Fibroblast of pulmonary artery (primary cell): ENCODE measurements at regions not wholly inside any gene's neighbourhood (a gene's known extent, or its start where the extent isn't known, plus 50 kb on each side); places are given as distances from the start of the nearest gene placed in this dataset.

Source experiments
- DNase-seq: peaks from one replicate; pipeline ENCODE4 v3.0.0-alpha.2; 2010; ENCODE audit warnings: low read depth
- H3K4me3 ChIP-seq: replicated peaks from 2 replicates; pipeline ENCODE4 v1.5.1; 2011; ENCODE audit warnings: low read depth, mild to moderate bottlenecking, control low read depth, low read length, moderate library complexity
- TF ChIP-seq, protein P1 (sequence below): IDR thresholded peaks from 2 replicates; pipeline ENCODE4 v1.5.1; 2011; ENCODE audit warnings: mild to moderate bottlenecking, control low read depth, low read length, inconsistent platforms; ENCODE audit errors: missing control alignments

DNA sequence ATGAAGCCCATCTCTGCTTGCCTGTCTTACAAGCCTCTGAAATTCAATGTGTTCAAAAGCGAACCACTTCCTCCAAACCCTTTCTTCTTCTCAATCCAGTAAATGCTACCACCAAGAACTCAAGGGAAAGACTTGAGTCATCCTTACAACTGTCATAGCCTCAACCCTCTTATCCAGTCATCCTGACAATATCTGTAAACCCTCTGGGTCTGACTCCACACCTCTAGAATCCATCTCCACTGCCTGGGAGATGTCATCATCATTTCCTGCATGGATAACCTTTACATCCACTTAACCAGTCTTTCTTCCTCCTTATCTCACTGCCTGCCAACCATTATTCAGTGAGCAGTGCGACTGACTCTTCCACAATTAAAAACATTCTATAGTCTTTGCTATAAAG, 441.1 kb downstream of the SETD4 start:
- peak; percentile 51 for DNase-seq
- no peak overlapping the region for H3K4me3 ChIP-seq
- TF ChIP-seq, protein P1, sequence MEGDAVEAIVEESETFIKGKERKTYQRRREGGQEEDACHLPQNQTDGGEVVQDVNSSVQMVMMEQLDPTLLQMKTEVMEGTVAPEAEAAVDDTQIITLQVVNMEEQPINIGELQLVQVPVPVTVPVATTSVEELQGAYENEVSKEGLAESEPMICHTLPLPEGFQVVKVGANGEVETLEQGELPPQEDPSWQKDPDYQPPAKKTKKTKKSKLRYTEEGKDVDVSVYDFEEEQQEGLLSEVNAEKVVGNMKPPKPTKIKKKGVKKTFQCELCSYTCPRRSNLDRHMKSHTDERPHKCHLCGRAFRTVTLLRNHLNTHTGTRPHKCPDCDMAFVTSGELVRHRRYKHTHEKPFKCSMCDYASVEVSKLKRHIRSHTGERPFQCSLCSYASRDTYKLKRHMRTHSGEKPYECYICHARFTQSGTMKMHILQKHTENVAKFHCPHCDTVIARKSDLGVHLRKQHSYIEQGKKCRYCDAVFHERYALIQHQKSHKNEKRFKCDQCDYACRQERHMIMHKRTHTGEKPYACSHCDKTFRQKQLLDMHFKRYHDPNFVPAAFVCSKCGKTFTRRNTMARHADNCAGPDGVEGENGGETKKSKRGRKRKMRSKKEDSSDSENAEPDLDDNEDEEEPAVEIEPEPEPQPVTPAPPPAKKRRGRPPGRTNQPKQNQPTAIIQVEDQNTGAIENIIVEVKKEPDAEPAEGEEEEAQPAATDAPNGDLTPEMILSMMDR: no peak

DNA sequence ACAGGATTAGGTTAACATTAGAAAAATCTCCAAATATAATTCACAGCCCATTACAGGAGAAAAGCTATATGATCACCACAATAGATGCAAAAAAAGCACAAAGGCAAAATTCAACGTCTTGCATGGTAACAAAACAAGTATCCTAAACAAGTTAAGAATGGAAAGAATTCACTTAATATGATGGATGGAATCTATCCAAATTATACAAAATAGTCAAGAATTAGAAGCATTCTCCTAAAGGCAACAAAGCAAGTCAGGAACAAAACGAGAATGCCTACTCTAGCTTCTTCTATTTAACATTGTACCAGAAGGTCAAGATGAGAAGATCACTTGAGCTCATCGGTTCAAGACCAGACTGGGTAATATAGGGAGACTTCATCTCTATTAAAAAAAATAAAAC, 442.8 kb downstream of the SETD4 start:
- H3K4me3 ChIP-seq: no peak overlapping the region
- no peak for DNase-seq
- TF ChIP-seq, protein P1: no peak

DNA sequence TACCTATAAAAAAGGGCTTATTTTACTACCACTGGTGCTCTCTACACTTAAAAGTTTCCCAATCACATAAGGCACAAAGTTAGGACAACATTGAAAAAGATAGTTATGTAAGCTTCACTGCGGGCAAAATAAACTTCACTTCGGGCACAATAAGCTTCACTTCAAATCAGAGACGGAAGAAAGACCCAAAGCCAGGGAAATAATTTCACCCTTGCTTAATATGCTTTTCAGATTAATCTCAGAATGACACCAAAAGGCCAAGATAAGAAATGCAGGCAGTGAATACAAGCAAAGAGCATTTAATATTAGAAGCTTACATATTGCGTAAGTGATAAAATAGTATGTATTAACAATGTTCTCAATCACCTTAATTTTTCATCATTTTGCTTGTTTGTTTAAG, 444.2 kb downstream of the SETD4 start:
- no peak overlapping the region for H3K4me3 ChIP-seq
- peak; percentile 69 for DNase-seq
- TF ChIP-seq, protein P1: peak; percentile 47

DNA sequence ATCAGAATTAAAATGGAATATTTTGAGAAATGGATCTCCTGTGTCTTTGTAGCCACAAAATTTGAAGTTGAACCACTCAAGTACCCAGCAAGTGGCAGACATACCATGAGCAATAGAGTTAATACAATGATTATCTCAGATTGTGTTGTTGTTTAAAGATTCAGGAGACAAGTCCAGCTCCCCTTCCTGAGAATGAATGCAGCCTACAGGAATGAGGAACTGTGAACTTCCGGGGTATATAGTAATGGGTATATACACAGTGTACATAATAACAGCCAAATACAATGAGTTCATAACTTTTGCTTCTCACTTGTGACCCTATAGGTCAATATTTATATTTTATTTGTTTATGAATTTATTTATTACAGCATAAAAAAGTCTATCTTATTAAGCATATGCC, 445.0 kb downstream of the SETD4 start:
- no peak overlapping the region for H3K4me3 ChIP-seq
- TF ChIP-seq, protein P1: no peak
- DNase-seq: no peak

DNA sequence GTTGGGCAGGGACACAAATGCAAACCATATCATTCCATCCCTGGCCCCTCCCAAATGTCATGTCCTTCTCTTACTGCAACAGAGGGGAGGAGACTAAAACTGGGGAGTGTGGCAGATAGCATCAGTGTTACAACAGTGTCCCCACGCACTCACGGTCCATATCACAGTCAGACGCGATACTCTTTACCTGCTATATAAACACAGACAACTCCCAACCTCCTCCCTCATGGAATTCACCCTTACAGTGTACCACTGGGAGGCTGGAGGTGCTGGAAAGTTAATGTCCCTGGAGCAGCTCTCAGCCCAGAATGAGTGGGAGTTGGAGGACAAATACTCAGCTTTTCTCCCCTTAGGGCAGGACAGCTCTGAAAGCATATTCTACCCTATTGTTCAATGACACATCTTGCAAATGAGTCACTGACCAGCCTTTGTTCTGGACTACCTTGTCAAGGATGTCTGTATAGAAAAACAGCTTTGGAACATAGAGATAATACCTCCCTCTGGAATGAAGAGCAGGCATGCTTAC, 445.9 kb downstream of the SETD4 start:
- DNase-seq: peak; percentile 82
- TF ChIP-seq, protein P1: no peak
- no peak overlapping the region for H3K4me3 ChIP-seq

DNA sequence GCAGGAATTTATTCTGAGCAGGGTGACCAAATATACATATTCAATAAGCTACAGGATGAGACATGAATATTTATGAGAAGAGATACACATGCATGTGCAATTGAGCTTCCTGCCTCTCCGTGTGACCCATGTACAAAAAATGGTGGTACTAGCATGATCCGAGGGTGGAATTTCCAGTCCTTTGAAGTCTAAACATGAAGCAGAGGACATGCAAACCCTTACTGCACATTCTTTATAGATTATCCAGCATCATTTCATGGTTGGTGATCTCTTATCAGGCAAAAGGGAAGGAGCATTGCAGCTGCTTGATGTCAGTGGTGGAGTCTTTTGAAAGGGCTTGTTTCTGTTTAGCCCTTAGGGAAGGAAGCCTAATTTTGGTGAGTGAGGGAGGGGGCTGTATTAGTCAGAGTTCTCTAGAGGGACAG, 448.6 kb downstream of the SETD4 start:
- no peak for DNase-seq
- no peak overlapping the region for H3K4me3 ChIP-seq
- TF ChIP-seq, protein P1: no peak

DNA sequence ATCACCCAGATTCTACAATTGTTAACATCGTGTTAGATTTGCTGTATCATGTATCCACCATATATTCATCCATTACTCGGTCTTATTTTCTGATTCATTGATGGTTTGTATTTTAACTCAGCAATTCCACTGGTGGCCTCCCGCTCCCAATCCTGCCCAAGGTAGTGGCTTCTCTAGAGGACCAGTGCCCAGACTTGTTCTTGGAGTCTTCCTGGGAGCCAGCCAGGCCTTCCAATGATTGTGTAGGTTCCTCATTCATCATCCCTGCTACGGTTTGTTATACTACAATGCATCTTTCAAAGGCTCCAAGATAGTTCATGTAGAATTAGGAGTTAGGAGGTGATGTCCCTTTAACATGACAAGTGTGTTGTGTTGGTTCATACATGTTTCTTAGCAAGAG, 451.1 kb downstream of the SETD4 start:
- H3K4me3 ChIP-seq: no peak overlapping the region
- no peak for DNase-seq
- TF ChIP-seq, protein P1: no peak
